Mesendoderm (in vitro differentiated cells): ENCODE measurements at regions not wholly inside any gene's neighbourhood (a gene's known extent, or its start where the extent isn't known, plus 50 kb on each side); places are given as distances from the start of the nearest gene placed in this dataset.

Source experiments
- DNase-seq: peaks from one replicate; pipeline ENCODE4 v3.0.0; 2013
- H2AK5ac ChIP-seq: 2 replicates; pipeline ENCODE4 v1.6.1; 2013; ENCODE audit warnings: low read length, inconsistent platforms
- H2BK120ac ChIP-seq: 2 replicates; pipeline ENCODE4 v1.6.1; 2013; ENCODE audit warnings: low read depth, mild to moderate bottlenecking, low read length, moderate library complexity, mixed read lengths
- H2BK15ac ChIP-seq: replicated peaks from 2 replicates; pipeline ENCODE4 v1.6.1; 2013; ENCODE audit warnings: low read depth, mild to moderate bottlenecking, moderate library complexity
- H2BK5ac ChIP-seq: 2 replicates; pipeline ENCODE4 v1.6.1; 2013; ENCODE audit warnings: low read length, inconsistent platforms
- H3K18ac ChIP-seq: 2 replicates; pipeline ENCODE4 v1.6.1; 2013; ENCODE audit warnings: mild to moderate bottlenecking, low read length, mixed read lengths
- H3K23ac ChIP-seq: one replicate; pipeline ENCODE4 v1.6.1; 2013; ENCODE audit warnings: low read length
- H3K27ac ChIP-seq: 2 replicates; pipeline ENCODE4 v1.5.1; 2013; ENCODE audit warnings: low read depth, mild to moderate bottlenecking, inconsistent platforms, low read length, moderate library complexity
- H3K27me3 ChIP-seq: 2 replicates; pipeline ENCODE4 v1.6.1; 2013; ENCODE audit warnings: low read length, control low read depth, mild to moderate bottlenecking, inconsistent platforms; ENCODE audit not compliant: insufficient read depth, poor library complexity
- H3K36me3 ChIP-seq: 2 replicates; pipeline ENCODE4 v1.6.1; 2013; ENCODE audit warnings: low read length, inconsistent platforms; ENCODE audit not compliant: control insufficient read depth, insufficient read depth
- H3K4ac ChIP-seq: one replicate; pipeline ENCODE4 v1.6.1; 2013; ENCODE audit warnings: low read depth, mild to moderate bottlenecking, low read length, moderate library complexity
- H3K4me1 ChIP-seq: 2 replicates; pipeline ENCODE4 v1.6.1; 2013; ENCODE audit warnings: low read depth, low read length, inconsistent platforms; ENCODE audit not compliant: control insufficient read depth
- H3K4me2 ChIP-seq: 2 replicates; pipeline ENCODE4 v1.6.1; 2013; ENCODE audit warnings: low read length
- H3K4me3 ChIP-seq: 2 replicates; pipeline ENCODE4 v1.5.1; 2013; ENCODE audit warnings: mild to moderate bottlenecking, low read length
- H3K56ac ChIP-seq: one replicate; pipeline ENCODE4 v1.6.1; 2013; ENCODE audit warnings: low read length
- H3K79me1 ChIP-seq: 2 replicates; pipeline ENCODE4 v1.6.1; 2013; ENCODE audit warnings: low read length, inconsistent platforms
- H3K79me2 ChIP-seq: 2 replicates; pipeline ENCODE4 v1.6.1; 2013; ENCODE audit warnings: mild to moderate bottlenecking, low read length; ENCODE audit not compliant: control insufficient read depth, insufficient read depth
- H3K9ac ChIP-seq: 2 replicates; pipeline ENCODE4 v1.6.1; 2013; ENCODE audit warnings: low read length, inconsistent platforms
- H4K5ac ChIP-seq: one replicate; pipeline ENCODE4 v1.6.1; 2013; ENCODE audit warnings: low read length
- H4K8ac ChIP-seq: one replicate; pipeline ENCODE4 v1.6.1; 2013; ENCODE audit warnings: low read depth, mild to moderate bottlenecking, control low read depth, low read length, moderate library complexity
- WGBS: extraction: QIAGEN DNeasy Blood & Tissue Kit; methylation state at CpG from one replicate; pipeline ENCODE4 v1.1.7; 2013; ENCODE audit warnings: low lambda C conversion rate, missing lambda C conversion rate; ENCODE audit not compliant: insufficient coverage; ENCODE audit errors: extremely low coverage; 5-methylcytosine and 5-hydroxymethylcytosine counted together

GRCh38 chr6:80480421-80481157 is 374.1 kb downstream of the BCKDHB start:
- H3K4me1 ChIP-seq, result no peaks in the 10 kb centered on the region
- no peak overlapping the region for H3K4ac ChIP-seq
- H2BK120ac ChIP-seq, result no peak overlapping the region
- H2BK15ac ChIP-seq, result no peak overlapping the region
- H4K5ac ChIP-seq, result no peak overlapping the region
- H3K9ac ChIP-seq, result no peak overlapping the region
- H3K27ac ChIP-seq, result no peak overlapping the region
- no peak overlapping the region for H3K18ac ChIP-seq
- H3K79me1 ChIP-seq, result no peaks in the 10 kb centered on the region
- no peaks in the 10 kb centered on the region for H3K79me2 ChIP-seq
- no peak for DNase-seq
- H3K4me2 ChIP-seq, result no peak overlapping the region
- no peak overlapping the region for H3K23ac ChIP-seq
- no peak overlapping the region for H2BK5ac ChIP-seq
- no peaks in the 10 kb centered on the region for H3K36me3 ChIP-seq
- H3K4me3 ChIP-seq, result no peak overlapping the region
- H4K8ac ChIP-seq, result no peak overlapping the region
- H3K56ac ChIP-seq, result no peak overlapping the region
- H2AK5ac ChIP-seq, result no peak overlapping the region
- no peaks in the 10 kb centered on the region for H3K27me3 ChIP-seq

- Histone ChIP-seq H3K27ac (no peak overlapping the region), H3K9ac (no peak overlapping the region), H3K36me3 (no peaks in the 10 kb centered on the region), H4K8ac (no peak overlapping the region), H3K4me1 (no peaks in the 10 kb centered on the region), H3K23ac (no peak overlapping the region), H4K5ac (no peak overlapping the region), H3K79me2 (no peaks in the 10 kb centered on the region), H3K79me1 (no peaks in the 10 kb centered on the region), H2BK120ac (no peak overlapping the region), H3K4me2 (no peak overlapping the region), H2BK15ac (no peak overlapping the region), H2AK5ac (no peak overlapping the region), H2BK5ac (no peak overlapping the region), H3K18ac (no peak overlapping the region), H3K56ac (no peak overlapping the region), H3K4ac (no peak overlapping the region), H3K4me3 (no peak overlapping the region), H3K27me3 (no peaks in the 10 kb centered on the region)
- WGBS, result no CpG with 5 or more reads among the region's 1 CpG
- DNase-seq, result no peak
Measured at GRCh38 chr6:80478030-80478429, 371.6 kb downstream of the BCKDHB start.

- Histone ChIP-seq H2BK5ac (no peak overlapping the region), H2AK5ac (no peak overlapping the region), H3K56ac (no peak overlapping the region), H3K4ac (no peak overlapping the region), H4K5ac (no peak overlapping the region), H3K4me2 (no peak overlapping the region), H2BK15ac (no peak overlapping the region), H3K27me3 (no peaks in the 10 kb centered on the region), H3K4me3 (no peak overlapping the region), H3K79me2 (no peaks in the 10 kb centered on the region), H3K36me3 (no peaks in the 10 kb centered on the region), H2BK120ac (no peak overlapping the region), H3K9ac (no peak overlapping the region), H3K18ac (no peak overlapping the region), H4K8ac (no peak overlapping the region), H3K23ac (no peak overlapping the region), H3K4me1 (no peaks in the 10 kb centered on the region), H3K79me1 (no peaks in the 10 kb centered on the region), H3K27ac (no peak overlapping the region)
- no CpG with 5 or more reads among the region's 3 CpGs for WGBS
- no peak for DNase-seq
Measured at GRCh38 chr6:80477591-80477990, 371.1 kb downstream of the BCKDHB start.

- no peak overlapping the region for H2AK5ac ChIP-seq
- H3K4me2 ChIP-seq, result no peak overlapping the region
- no CpG with 5 or more reads among the region's 1 CpG for WGBS
- H2BK5ac ChIP-seq, result no peak overlapping the region
- H3K36me3 ChIP-seq, result no peaks in the 10 kb centered on the region
- no peak for DNase-seq
- H3K18ac ChIP-seq, result no peak overlapping the region
- no peak overlapping the region for H3K4me3 ChIP-seq
- no peak overlapping the region for H3K27ac ChIP-seq
- H3K79me1 ChIP-seq, result no peaks in the 10 kb centered on the region
- H3K27me3 ChIP-seq, result no peaks in the 10 kb centered on the region
- H3K4me1 ChIP-seq, result no peaks in the 10 kb centered on the region
- no peak overlapping the region for H3K9ac ChIP-seq
- no peak overlapping the region for H3K4ac ChIP-seq
- H4K5ac ChIP-seq, result no peak overlapping the region
- no peak overlapping the region for H3K23ac ChIP-seq
- no peaks in the 10 kb centered on the region for H3K79me2 ChIP-seq
- no peak overlapping the region for H2BK15ac ChIP-seq
- no peak overlapping the region for H2BK120ac ChIP-seq
- no peak overlapping the region for H4K8ac ChIP-seq
- H3K56ac ChIP-seq, result no peak overlapping the region
Measured at GRCh38 chr6:80472271-80472670, 365.8 kb downstream of the BCKDHB start.

- no peaks in the 10 kb centered on the region for H3K79me2 ChIP-seq
- no peak overlapping the region for H4K8ac ChIP-seq
- no peak overlapping the region for H4K5ac ChIP-seq
- no peaks in the 10 kb centered on the region for H3K79me1 ChIP-seq
- H3K4me3 ChIP-seq, result no peak overlapping the region
- no peak overlapping the region for H3K27ac ChIP-seq
- no peak overlapping the region for H3K9ac ChIP-seq
- WGBS, result no CpG with 5 or more reads among the region's 2 CpGs
- no peak overlapping the region for H3K4ac ChIP-seq
- no peaks in the 10 kb centered on the region for H3K4me1 ChIP-seq
- H3K27me3 ChIP-seq, result no peaks in the 10 kb centered on the region
- no peak overlapping the region for H2BK15ac ChIP-seq
- no peak overlapping the region for H3K23ac ChIP-seq
- H2BK5ac ChIP-seq, result no peak overlapping the region
- DNase-seq, result no peak
- H2BK120ac ChIP-seq, result no peak overlapping the region
- no peak overlapping the region for H3K18ac ChIP-seq
- H3K36me3 ChIP-seq, result no peaks in the 10 kb centered on the region
- H3K4me2 ChIP-seq, result no peak overlapping the region
- H2AK5ac ChIP-seq, result no peak overlapping the region
- no peak overlapping the region for H3K56ac ChIP-seq
Measured at GRCh38 chr6:80469977-80470376, 363.5 kb downstream of the BCKDHB start.

GRCh38 chr6:80468398-80468797 is 361.9 kb downstream of the BCKDHB start:
- WGBS, result no CpG with 5 or more reads among the region's 2 CpGs
- Histone ChIP-seq H3K4me3 (no peak overlapping the region), H3K27me3 (no peaks in the 10 kb centered on the region), H3K18ac (no peak overlapping the region), H4K5ac (no peak overlapping the region), H3K9ac (no peak overlapping the region), H3K4me2 (no peak overlapping the region), H2BK5ac (no peak overlapping the region), H3K79me1 (no peaks in the 10 kb centered on the region), H2BK15ac (no peak overlapping the region), H3K79me2 (no peaks in the 10 kb centered on the region), H3K4me1 (peaks cover 2% of the 10 kb centered on the region), H2AK5ac (no peak overlapping the region), H2BK120ac (no peak overlapping the region), H3K56ac (no peak overlapping the region), H3K27ac (no peak overlapping the region), H4K8ac (no peak overlapping the region), H3K4ac (no peak overlapping the region), H3K36me3 (no peaks in the 10 kb centered on the region), H3K23ac (no peak overlapping the region)
- DNase-seq, result no peak
